ENCODE measurements at regions not wholly inside any gene's neighbourhood (a gene's known extent, or its start where the extent isn't known, plus 50 kb on each side); places are given as distances from the start of the nearest gene placed in this dataset.

DNA sequence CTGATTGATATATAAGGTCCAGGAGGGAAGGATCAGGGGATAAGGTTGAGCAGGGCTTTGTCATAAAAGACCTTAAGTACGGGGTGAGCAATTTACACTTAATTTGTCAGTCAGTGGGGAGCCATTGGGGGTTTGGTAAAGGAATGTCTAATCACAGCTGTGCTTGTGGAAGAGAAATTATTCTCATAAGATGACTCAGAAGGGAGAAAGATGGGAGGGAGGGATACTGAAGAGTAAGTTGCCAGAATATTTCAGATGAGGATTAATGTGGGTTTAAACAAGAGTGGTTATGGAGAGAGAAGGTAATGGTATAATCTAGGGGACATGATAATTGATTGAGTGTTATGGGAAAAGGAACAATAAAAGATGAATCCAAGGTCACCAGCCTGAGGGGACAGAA, 500.1 kb upstream of the CCDC196 start:
- TF ChIP-seq POLR2A (IDR thresholded peaks at IDR 0.05), result no peak
- TF ChIP-seq, protein P1, sequence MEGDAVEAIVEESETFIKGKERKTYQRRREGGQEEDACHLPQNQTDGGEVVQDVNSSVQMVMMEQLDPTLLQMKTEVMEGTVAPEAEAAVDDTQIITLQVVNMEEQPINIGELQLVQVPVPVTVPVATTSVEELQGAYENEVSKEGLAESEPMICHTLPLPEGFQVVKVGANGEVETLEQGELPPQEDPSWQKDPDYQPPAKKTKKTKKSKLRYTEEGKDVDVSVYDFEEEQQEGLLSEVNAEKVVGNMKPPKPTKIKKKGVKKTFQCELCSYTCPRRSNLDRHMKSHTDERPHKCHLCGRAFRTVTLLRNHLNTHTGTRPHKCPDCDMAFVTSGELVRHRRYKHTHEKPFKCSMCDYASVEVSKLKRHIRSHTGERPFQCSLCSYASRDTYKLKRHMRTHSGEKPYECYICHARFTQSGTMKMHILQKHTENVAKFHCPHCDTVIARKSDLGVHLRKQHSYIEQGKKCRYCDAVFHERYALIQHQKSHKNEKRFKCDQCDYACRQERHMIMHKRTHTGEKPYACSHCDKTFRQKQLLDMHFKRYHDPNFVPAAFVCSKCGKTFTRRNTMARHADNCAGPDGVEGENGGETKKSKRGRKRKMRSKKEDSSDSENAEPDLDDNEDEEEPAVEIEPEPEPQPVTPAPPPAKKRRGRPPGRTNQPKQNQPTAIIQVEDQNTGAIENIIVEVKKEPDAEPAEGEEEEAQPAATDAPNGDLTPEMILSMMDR (IDR thresholded peaks at IDR 0.05), result no peak
